ENCODE measurements at regions not wholly inside any gene's neighbourhood (a gene's known extent, or its start where the extent isn't known, plus 50 kb on each side); places are given as distances from the start of the nearest gene placed in this dataset.
"Not testable (repeated sequence)": the region's sequence is repeated elsewhere in the genome, so short reads cannot be mapped to it uniquely, and the experiment has no call there.

GRCh38 chr5:4022056-4022670 is 426.5 kb downstream of the IRX1 start:
- Mint-ChIP-seq H3K27me3 (ENCODE audit: insufficient read depth) (no peaks in the 10 kb centered on the region), H3K36me3 (ENCODE audit: low read depth) (no peaks in the 10 kb centered on the region), H3K27ac (no peak overlapping the region), H3K4me1 (ENCODE audit: low read depth) (no peaks in the 10 kb centered on the region), H3K9me3 (peaks cover 44% of the 10 kb centered on the region), H3K4me3 (no peak overlapping the region)
- DNase-seq: no peak
- TF ChIP-seq CTCF (IDR thresholded peaks at IDR 0.05): no peak

GRCh38 chr5:4023091-4023752 is 427.6 kb downstream of the IRX1 start:
- DNase-seq: no peak
- no peak for TF ChIP-seq CTCF (IDR thresholded peaks at IDR 0.05)
- Mint-ChIP-seq H3K36me3 (ENCODE audit: low read depth) (no peaks in the 10 kb centered on the region), H3K4me3 (no peak overlapping the region), H3K27ac (no peak overlapping the region), H3K27me3 (ENCODE audit: insufficient read depth) (no peaks in the 10 kb centered on the region), H3K9me3 (peaks cover 52% of the 10 kb centered on the region), H3K4me1 (ENCODE audit: low read depth) (no peaks in the 10 kb centered on the region)

- H3K27me3 Mint-ChIP-seq (ENCODE audit: insufficient read depth): no peaks in the 10 kb centered on the region
- H3K4me1 Mint-ChIP-seq (ENCODE audit: low read depth): no peaks in the 10 kb centered on the region
- no peak for TF ChIP-seq CTCF (IDR thresholded peaks at IDR 0.05)
- no peak overlapping the region for H3K4me3 Mint-ChIP-seq
- H3K36me3 Mint-ChIP-seq (ENCODE audit: low read depth): no peaks in the 10 kb centered on the region
- DNase-seq: no peak
- no peak overlapping the region for H3K27ac Mint-ChIP-seq
- peaks cover 56% of the 10 kb centered on the region for H3K9me3 Mint-ChIP-seq
Observed at GRCh38 chr5:4023753-4024335, 428.2 kb downstream of the IRX1 start.

- DNase-seq: no peak
- Mint-ChIP-seq H3K27me3 (ENCODE audit: insufficient read depth) (no peaks in the 10 kb centered on the region), H3K36me3 (ENCODE audit: low read depth) (no peaks in the 10 kb centered on the region), H3K4me1 (ENCODE audit: low read depth) (no peaks in the 10 kb centered on the region), H3K9me3 (peaks cover 51% of the 10 kb centered on the region), H3K4me3 (no peak overlapping the region), H3K27ac (no peak overlapping the region)
- no peak for TF ChIP-seq CTCF (IDR thresholded peaks at IDR 0.05)
Observed at GRCh38 chr5:4027088-4027734, 431.6 kb downstream of the IRX1 start.

GRCh38 chr5:4028384-4028783 is 432.8 kb downstream of the IRX1 start:
- no peak for TF ChIP-seq CTCF (IDR thresholded peaks at IDR 0.05)
- no peak overlapping the region for H3K4me3 Mint-ChIP-seq
- no peaks in the 10 kb centered on the region for H3K36me3 Mint-ChIP-seq (ENCODE audit: low read depth)
- H3K27me3 Mint-ChIP-seq (ENCODE audit: insufficient read depth): no peaks in the 10 kb centered on the region
- no peak overlapping the region for H3K27ac Mint-ChIP-seq
- H3K4me1 Mint-ChIP-seq (ENCODE audit: low read depth): no peaks in the 10 kb centered on the region
- H3K9me3 Mint-ChIP-seq: peaks cover 48% of the 10 kb centered on the region
- no peak for DNase-seq

GRCh38 chr5:4033546-4033945 is 437.9 kb downstream of the IRX1 start:
- not testable (repeated sequence) for H3K4me3 Mint-ChIP-seq; H3K36me3 Mint-ChIP-seq (ENCODE audit: low read depth); H3K4me1 Mint-ChIP-seq (ENCODE audit: low read depth); H3K27me3 Mint-ChIP-seq (ENCODE audit: insufficient read depth); DNase-seq; H3K27ac Mint-ChIP-seq
- H3K9me3 Mint-ChIP-seq: peaks cover 58% of the 10 kb centered on the region
